ENCODE measurements at regions not wholly inside any gene's neighbourhood (a gene's known extent, or its start where the extent isn't known, plus 50 kb on each side); places are given as distances from the start of the nearest gene placed in this dataset.

DNA sequence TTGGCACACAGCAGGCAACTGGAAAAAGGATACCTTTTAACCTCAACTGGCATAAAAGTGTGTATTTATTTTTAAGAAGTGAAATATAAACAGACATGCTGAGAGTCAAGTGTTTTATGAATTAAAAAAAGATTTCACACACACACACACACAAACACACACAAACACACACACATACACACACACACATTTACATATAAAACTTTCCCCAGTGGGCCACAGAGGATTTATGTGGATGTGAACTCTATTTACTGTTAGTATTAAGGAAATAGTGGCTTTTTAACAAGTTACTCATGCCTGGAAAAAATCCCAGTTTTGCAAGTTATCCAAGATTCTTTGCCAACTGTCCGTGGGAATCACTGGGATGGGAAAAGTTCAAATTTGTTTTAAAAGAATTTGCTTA is 725.9 kb upstream of the NR2F2 start:
- no peak for DNase-seq
- Histone ChIP-seq H3K36me3 (no peaks in the 10 kb centered on the region), H3K4me1 (peaks cover 0 to 51% (median 13%) of the 10 kb centered on the region in 4 donors), H3K27ac (peak overlapping the region; percentile 37 to 54), H3K9me3 (peaks cover 0 to 6% (median 0%) of the 10 kb centered on the region in 3 donors), H3K4me3 (no peak overlapping the region), H3K27me3 (no peaks in the 10 kb centered on the region)
- TF ChIP-seq CTCF (IDR thresholded peaks at IDR 0.05): no peak
- intact Hi-C loops (cut with DNase I; ENCODE audit: low total_unique reads): no loop called here

GRCh38 chr15:95605098-95605497 is 725.4 kb upstream of the NR2F2 start:
- no peak for DNase-seq
- H3K27ac ChIP-seq: peak overlapping the region; percentile 37 to 54

DNA sequence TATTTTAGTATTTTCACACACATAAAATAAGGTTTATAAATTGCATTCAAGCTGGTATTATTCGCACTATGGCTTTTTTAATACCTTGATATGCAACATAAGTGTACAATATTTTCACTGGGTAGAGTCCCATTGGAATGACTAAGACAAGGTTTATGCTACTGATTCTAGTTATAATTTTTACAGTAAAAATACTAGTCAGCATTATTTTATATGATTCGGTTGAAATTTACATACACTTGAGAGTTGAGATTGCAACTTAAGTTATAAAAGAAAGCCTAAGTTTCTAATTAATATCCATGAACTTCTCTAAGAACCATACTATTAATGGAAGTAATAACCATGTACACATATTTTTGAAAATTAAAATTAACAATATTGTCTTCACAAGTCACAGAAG is 723.9 kb upstream of the NR2F2 start:
- Histone ChIP-seq H3K27me3 (no peaks in the 10 kb centered on the region), H3K4me3 (no peak overlapping the region), H3K4me1 (peaks cover 0 to 51% (median 13%) of the 10 kb centered on the region in 4 donors), H3K36me3 (no peaks in the 10 kb centered on the region), H3K27ac (peak overlapping the region in 1 of 2 donors; percentile 12), H3K9me3 (no peaks in the 10 kb centered on the region)
- TF ChIP-seq CTCF (IDR thresholded peaks at IDR 0.05): no peak
- intact Hi-C loops (cut with DNase I; ENCODE audit: low total_unique reads): no loop called here
- no peak for DNase-seq

More at GRCh38 chr15:95605098-95605497, 725.4 kb upstream of the NR2F2 start:
- no peaks in the 10 kb centered on the region for H3K27me3 ChIP-seq
- no peak for TF ChIP-seq CTCF (IDR thresholded peaks at IDR 0.05)
- intact Hi-C loops (cut with DNase I; ENCODE audit: low total_unique reads): no loop called here
- H3K9me3 ChIP-seq: peaks cover 0 to 6% (median 0%) of the 10 kb centered on the region in 3 donors
- H3K4me3 ChIP-seq: no peak overlapping the region
- H3K36me3 ChIP-seq: no peaks in the 10 kb centered on the region
- peaks cover 0 to 51% (median 13%) of the 10 kb centered on the region in 4 donors for H3K4me1 ChIP-seq

GRCh38 chr15:95608371-95608770 is 722.1 kb upstream of the NR2F2 start:
- DNase-seq: no peak
- TF ChIP-seq CTCF (IDR thresholded peaks at IDR 0.05): no peak
- intact Hi-C loops (cut with DNase I; ENCODE audit: low total_unique reads): no loop called here
- H3K27ac ChIP-seq: peak overlapping the region; percentile 42 to 48
- H3K9me3 ChIP-seq: no peaks in the 10 kb centered on the region
- H3K4me3 ChIP-seq: no peak overlapping the region
- no peaks in the 10 kb centered on the region for H3K36me3 ChIP-seq
- peaks cover 0 to 61% (median 13%) of the 10 kb centered on the region in 4 donors for H3K4me1 ChIP-seq
- no peaks in the 10 kb centered on the region for H3K27me3 ChIP-seq

DNA sequence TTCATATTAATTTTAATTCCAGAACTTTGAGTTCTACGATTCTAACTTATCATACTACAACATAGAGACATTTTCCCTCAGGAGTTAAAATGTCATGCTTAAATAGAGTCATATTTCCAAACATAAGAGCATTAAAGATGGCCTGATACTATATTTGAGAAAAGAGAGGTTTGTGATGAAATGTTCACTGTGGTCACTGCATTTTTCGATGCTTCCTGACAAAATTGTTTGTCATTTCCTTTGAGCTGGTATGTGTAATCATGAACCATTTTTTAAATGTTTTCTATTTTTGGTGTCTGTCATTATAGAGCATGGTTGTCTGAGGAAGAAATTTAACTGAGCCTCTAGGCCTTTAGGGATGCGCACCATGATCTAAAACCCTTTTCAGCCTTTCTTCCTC is 721.4 kb upstream of the NR2F2 start:
- Histone ChIP-seq H3K4me3 (no peak overlapping the region), H3K36me3 (no peaks in the 10 kb centered on the region), H3K4me1 (peaks cover 0 to 60% (median 8%) of the 10 kb centered on the region in 4 donors), H3K27ac (peak overlapping the region; percentile 42 to 48), H3K9me3 (no peaks in the 10 kb centered on the region), H3K27me3 (no peaks in the 10 kb centered on the region)
- intact Hi-C loops (cut with DNase I; ENCODE audit: low total_unique reads): no loop called here
- no peak for DNase-seq
- TF ChIP-seq CTCF (IDR thresholded peaks at IDR 0.05): no peak

DNA sequence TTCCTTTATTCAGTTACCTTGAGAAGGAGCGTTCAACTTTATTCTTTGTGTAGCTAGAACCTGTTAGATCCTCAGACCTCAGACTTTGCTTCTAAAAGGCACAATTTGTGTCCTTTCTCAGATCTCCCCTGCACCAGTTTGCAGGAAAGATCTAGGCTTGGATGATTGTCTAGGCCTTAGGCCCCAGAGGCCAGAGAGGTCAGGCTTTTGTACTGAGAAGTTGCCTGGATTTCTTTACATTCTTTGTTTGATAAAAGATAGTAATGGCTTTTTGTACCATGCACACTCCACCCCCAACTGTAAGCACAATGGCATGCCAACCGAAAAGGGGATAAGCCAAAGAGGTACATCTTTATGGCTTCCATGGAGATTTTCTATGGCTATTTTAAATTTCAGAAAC is 719.6 kb upstream of the NR2F2 start:
- Histone ChIP-seq H3K27me3 (no peaks in the 10 kb centered on the region), H3K4me1 (peaks cover 0 to 60% (median 9%) of the 10 kb centered on the region in 4 donors), H3K36me3 (no peaks in the 10 kb centered on the region), H3K4me3 (no peak overlapping the region), H3K9me3 (no peaks in the 10 kb centered on the region), H3K27ac (peak overlapping the region; percentile 42 to 55)
- no peak for DNase-seq
- intact Hi-C loops (cut with DNase I; ENCODE audit: low total_unique reads): no loop called here
- no peak for TF ChIP-seq CTCF (IDR thresholded peaks at IDR 0.05)
